Activated T-cell treated with anti-CD3 and anti-CD28 coated beads for 48 hours (primary cell): ENCODE measurements at regions not wholly inside any gene's neighbourhood (a gene's known extent, or its start where the extent isn't known, plus 50 kb on each side); places are given as distances from the start of the nearest gene placed in this dataset.

Experiments used
- DNase-seq: peaks from one replicate; pipeline ENCODE4 v3.0.0-alpha.2; 2020; ENCODE audit warnings: low read depth

GRCh38 chr2:16003809-16004208, 63.5 kb downstream of the MYCN start:
- no peak for DNase-seq

- no peak for DNase-seq
Measured at GRCh38 chr2:16003152-16003551, 62.8 kb downstream of the MYCN start.

DNA sequence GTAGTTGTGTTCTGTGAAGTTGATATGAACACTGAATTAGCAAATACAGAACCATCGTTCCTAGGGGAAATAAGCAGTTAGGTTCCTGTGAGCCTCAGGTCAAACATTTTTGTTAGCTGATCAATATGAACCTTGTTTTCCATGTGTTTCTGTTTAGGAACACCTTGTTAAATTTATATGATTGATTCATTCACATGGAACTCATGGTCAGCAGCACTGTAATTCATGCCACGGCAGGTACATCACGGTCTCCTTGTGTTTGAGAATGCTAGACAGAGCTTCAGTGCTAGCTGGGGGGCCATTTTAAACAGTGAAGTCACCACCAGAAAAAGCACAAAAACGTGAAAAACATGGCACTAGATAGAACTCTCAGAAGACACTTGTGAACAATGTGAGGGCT, 62.2 kb downstream of the MYCN start:
- no peak for DNase-seq

DNA sequence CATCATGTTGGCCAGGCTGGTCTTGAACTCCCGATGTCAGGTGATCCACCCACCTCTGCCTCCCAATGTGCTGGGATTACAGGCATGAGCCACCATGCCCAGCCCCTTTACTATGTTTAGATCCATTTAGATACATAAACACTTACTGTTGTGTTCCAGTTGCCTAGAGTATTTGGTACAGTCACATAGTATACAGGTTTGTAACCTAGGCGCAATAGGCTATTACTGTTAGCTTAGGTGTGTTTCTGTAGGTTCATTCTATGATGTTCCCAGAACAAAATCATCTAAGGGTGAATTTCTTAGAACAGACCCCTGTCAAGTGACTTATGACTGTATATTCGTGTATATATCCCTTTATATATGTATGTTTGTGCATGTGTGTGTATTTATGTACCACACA, 61.8 kb downstream of the MYCN start:
- no peak for DNase-seq

DNA sequence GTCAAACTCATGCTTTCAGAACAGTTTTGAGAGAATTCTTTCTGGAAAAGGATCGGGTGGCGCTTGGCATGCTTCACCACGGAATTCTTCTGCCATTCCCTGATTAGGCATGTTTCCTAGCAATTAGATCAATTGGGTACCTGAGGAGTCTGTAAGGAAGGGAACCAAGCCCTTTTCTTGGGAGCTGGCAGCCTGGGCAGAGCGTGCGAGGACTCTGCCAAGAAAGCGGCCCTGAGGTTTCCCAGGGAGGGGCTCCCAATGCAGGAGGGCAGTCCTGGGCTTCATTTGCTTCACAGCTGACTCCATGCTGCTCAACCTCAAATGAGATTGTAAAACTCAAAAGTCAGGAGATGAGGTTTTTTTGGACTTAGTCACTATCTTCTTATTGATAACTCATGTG, 60.3 kb downstream of the MYCN start:
- DNase-seq, result no peak

GRCh38 chr2:15999596-16000469, 59.5 kb downstream of the MYCN start:
- no peak for DNase-seq

DNA sequence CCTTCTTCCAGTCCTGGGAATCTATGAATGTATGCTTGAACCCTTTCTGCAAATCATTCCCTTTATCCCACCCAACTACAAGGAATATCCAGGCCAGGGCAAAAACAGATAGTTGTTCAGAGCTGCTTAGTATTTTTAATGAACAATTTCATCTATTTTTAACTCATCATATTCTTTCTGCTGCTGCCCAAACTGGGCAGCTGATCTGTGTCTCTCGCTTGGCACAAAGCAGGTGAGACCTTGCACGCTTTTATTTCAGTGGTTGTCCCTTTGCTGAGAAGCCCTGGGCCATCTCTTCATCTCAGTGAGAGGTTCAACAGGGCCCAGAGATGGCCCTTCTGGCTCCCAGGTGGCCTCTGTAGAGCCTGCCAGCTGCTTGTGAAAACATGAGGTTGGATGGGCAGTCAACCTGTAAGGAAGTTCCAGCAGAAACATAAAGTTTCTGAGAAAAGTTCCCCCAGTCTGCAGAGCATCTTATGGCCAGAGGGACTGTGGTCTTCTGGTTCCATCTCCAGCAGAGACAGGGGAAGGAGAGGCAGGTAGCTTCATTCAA, 57.5 kb downstream of the MYCN start:
- no peak for DNase-seq

GRCh38 chr2:15996536-15997423, 56.4 kb downstream of the MYCN start:
- no peak for DNase-seq
